ENCODE measurements at regions not wholly inside any gene's neighbourhood (a gene's known extent, or its start where the extent isn't known, plus 50 kb on each side); places are given as distances from the start of the nearest gene placed in this dataset.

GRCh38 chr21:35911412-35912191 lies 148.7 kb downstream of the SETD4 start:
- TF ChIP-seq POLR2A (IDR thresholded peaks at IDR 0.05) = no peak
- no peak for TF ChIP-seq CTCF (IDR thresholded peaks at IDR 0.05)
